ENCODE measurements at regions not wholly inside any gene's neighbourhood (a gene's known extent, or its start where the extent isn't known, plus 50 kb on each side); places are given as distances from the start of the nearest gene placed in this dataset.

DNA sequence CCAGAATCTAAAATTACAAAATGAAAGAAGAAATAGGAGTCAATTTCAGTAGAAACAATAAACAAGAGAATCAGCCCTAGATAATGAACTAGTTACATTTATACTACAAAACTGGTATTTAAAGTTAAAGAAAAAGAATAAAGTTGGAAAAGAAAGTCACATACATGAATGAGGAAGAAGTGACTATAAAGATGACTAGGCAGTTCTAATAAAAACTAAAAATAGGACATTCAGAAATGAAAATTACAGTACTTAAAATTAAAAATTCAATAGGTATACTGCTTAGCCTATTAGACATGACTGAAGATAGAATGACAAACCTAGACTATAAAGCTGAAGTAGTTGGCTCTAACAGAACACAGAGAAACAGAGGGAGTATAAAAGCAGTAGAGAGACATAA, 108.8 kb downstream of the AHR start:
- TF ChIP-seq, protein P1, sequence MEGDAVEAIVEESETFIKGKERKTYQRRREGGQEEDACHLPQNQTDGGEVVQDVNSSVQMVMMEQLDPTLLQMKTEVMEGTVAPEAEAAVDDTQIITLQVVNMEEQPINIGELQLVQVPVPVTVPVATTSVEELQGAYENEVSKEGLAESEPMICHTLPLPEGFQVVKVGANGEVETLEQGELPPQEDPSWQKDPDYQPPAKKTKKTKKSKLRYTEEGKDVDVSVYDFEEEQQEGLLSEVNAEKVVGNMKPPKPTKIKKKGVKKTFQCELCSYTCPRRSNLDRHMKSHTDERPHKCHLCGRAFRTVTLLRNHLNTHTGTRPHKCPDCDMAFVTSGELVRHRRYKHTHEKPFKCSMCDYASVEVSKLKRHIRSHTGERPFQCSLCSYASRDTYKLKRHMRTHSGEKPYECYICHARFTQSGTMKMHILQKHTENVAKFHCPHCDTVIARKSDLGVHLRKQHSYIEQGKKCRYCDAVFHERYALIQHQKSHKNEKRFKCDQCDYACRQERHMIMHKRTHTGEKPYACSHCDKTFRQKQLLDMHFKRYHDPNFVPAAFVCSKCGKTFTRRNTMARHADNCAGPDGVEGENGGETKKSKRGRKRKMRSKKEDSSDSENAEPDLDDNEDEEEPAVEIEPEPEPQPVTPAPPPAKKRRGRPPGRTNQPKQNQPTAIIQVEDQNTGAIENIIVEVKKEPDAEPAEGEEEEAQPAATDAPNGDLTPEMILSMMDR (IDR thresholded peaks at IDR 0.05): no peak
- no peak for TF ChIP-seq POLR2A (IDR thresholded peaks at IDR 0.05)
